ENCODE measurements at regions not wholly inside any gene's neighbourhood (a gene's known extent, or its start where the extent isn't known, plus 50 kb on each side); places are given as distances from the start of the nearest gene placed in this dataset.
"Not testable (repeated sequence)": the region's sequence is repeated elsewhere in the genome, so short reads cannot be mapped to it uniquely, and the experiment has no call there.

DNA sequence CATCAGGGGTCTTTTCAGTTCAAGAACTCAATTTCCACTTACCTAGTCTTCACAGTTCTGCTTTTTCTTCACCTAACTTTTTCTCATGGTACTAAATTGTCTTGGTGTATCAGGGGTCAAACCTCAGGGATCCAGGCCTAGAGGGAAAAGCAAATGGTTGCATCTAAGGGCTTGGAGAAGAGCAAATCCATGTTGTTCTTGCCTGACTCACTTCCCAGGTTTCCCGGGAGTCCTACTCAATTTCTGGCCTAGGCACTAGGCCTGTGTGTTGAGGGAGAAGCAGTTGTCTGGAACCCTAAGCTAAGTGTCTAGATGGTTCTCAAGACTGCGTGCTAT is 191.9 kb upstream of the STK26 start:
- DNase-seq = no peak

DNA sequence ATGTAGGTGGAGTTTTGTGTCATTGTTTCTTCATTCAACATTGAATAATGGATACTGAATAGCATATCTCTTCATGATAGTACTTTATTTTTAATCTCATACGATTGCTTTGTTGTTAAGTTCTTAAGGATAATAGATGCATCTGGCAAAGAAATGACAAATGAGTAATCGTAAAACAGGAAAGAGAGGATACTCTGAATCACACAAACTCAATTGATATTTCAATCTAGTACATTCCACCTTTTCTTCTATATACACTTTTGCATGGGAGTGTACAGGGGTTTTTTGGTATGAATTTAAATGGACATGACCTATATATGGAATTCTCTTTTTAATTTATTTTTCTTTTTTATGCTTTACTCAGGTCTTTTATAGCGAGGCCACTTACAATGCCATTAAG is 186.9 kb upstream of the STK26 start:
- DNase-seq = no peak

DNA sequence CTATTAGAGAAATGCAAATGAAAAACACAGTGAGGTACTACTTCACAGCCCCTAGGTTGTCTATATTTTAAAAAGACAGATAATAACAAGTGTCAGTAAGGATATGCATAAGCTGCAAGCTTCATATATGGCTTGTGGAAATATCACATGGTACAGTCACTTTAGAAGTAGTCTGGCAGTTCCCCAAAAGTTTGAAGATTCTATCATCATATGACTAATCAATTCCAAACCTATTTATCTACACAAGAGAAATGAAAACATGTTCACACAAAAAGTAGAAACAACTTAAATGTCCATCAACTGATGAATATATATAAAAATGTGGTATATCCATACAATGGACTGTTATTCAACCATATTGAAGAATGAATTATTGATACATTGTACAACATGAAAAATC is 185.8 kb upstream of the STK26 start:
- no peak for DNase-seq

DNA sequence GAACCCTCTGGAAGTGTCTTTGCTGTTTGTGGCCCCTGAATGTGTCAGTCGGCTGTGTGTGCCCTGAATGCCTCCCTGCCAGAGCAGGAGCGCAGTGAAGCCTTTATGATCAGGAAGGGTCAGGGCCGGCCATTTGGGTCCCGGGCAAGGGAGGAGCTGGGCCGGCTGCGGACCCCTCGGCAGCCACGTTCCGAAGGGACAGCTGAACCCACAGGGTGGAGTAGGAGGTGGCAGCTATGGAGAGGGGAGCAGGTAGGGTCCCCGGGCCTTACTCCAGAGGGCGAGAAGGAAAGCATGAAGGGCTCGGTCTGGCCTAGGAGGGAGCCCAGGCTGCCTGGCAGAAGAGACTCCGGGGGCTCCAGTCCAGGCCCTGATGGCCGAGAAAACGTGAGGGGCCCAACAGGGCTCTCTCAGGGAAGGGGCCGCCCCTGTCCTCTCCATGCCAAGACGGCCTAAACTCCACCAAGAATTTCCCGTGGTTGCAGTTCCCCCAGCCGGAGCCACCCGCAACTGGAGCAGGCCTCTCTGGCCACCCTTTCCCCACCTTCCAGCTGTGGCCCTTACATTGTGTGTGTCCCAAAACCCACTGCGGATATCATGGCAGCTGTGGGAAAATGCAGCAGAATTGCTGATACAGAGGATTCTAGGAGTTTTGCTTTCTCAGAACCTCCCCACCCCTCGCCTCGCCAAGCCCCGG is 182.2 kb upstream of the STK26 start:
- no peak for DNase-seq

DNA sequence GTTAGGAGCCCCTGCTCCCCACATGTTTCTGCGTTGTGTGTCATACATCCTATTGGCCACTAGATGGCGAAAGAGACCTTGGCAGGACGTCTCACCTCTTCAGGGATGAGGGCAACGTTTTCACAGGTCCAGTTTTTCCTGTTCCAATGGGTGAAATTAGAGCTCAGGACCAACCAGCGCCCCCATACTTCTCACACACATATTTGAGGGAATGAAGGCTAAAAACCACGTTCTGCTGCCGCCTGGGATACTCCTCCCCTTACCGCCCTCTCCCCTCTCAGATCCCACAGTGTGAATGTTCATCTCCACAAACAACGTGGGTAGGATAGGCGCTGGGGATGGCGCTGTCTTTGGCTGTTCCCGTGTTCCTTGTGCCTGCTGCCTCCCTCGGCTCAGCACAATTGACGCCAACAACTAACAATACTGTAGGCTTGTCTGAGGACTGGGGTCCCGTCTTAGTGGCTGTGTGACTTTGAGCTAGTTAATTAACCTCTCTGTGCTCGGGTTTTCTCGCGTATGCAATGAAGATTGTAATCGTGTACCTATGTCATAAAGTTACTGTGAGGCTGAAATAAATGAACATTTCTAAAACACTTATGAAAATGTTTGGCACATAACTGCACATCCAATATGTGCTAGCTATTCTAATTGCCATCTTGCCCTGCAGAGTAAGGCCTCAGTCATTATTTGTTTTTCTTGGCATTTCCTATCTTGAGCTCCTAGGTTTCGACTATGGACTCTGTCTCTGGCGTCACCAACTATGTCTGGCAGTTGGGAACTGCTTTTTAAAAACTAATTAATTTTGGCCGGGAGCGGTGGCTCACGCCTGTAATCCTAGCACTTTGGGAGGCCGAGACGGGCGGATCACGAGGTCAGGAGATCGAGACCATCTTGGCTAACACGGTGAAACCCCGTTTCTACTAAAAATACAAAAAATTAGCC is 181.3 kb upstream of the STK26 start:
- no peak for DNase-seq

DNA sequence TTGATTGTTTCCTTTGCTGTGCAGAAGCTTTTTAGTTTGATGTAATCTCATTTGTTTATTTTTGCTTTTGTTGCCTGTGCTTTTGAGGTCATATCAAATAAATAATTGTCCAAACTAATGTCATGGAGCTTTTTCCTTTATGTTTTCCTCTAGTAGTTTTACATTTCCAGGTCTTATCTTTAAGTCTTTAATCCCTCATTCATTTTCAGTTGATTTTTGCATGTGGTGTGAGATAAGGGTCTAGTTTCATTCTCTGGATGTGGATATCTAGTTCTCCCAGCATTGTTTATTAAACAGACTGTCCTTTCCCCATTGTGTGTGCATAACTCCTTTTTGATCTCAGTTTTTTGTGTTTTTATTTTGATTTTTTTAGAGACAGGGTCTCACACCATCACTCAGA is 179.1 kb upstream of the STK26 start:
- DNase-seq = no peak

DNA sequence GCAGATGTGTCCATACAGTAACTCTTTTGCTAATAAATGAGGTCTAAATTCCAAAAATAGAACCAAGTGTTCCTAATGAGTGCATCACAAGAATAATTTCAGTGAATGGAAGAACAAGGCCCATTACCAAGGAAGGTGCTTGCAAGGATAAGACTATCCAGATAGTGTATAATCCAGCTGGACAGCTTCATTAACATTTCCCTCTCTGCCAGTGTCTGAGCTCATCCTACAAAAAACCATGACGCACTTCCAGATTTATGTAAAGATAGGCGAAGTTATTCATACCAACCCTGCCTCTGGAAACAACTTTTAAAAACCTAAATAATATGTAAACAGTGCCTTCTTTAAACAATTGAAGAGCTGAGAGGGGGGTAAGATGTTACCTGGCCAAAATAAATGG is 177.9 kb upstream of the STK26 start:
- no peak for DNase-seq

DNA sequence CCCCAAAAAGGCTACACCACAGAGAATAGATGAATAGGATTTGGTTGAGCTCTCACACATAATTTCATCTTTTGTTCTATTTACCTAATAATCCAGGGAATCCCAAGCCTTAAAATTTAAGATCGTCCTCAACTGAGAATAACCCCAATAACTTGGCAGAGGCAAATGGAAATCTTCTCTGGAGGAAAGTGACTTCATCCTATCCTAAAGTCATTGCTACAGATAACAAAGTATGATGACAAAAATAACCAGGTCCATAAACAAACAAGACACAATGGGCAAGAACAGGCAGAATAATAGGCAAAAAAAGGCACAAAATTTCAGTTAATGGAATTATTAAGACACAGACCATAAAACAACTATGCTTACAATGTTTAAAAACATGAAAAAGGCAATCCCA is 177.3 kb upstream of the STK26 start:
- no peak for DNase-seq

DNA sequence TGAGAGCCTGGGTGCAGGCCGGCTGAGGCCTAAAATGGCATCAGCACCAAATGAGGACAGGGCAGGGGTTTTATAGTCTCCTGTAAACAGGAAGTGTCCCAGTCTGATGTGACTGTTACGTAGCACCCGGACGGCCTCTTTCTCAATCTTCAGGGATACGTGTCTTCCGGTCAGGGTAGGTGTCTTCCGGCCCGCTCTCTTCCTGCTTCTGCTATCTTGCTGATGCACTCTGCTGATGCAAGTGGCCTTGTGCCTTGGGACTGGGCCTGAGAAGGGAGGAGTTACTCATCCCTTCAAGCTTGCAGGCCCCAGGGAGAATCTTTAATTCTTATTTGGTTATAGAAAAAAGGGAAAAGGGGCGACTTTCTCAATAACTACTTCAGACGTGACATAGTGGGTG is 172.1 kb upstream of the STK26 start:
- DNase-seq = not testable (repeated sequence)

DNA sequence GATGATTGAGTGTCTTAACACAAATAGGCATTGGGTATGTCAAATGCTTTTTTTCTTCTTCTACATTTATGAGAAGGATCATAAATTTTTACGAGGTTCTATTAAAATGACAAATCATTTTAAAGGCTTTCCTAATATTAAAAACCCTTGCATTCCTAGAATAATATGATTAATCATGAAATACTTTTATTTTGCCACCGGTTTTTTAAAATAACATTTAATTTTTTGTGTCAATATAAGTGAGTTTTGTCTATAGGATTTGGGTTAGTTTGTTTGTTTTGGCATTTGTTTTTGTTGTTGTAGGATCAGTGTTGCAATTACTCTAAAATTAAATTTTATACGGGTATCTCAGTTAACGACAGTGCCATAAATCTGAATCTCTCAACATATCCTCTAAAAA is 169.7 kb upstream of the STK26 start:
- DNase-seq = no peak

DNA sequence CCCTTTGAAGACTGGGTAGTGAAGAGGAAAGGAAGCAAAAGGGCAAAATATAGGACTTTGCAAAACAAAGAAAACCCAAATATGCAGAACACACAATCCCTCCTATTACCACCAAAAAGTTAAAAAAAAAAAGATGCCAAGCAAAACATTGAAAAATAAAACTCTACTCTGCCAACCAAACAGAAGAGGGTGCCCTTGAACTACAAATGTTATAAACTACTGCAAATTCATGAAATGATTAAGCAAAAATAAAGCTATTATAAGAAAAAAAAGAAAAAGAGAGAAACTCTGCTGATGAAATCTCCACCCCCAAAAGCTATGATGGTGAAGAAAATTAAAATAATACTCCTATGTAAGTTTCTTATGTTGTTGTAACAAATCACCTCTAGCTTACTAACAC is 168.5 kb upstream of the STK26 start:
- DNase-seq = no peak

DNA sequence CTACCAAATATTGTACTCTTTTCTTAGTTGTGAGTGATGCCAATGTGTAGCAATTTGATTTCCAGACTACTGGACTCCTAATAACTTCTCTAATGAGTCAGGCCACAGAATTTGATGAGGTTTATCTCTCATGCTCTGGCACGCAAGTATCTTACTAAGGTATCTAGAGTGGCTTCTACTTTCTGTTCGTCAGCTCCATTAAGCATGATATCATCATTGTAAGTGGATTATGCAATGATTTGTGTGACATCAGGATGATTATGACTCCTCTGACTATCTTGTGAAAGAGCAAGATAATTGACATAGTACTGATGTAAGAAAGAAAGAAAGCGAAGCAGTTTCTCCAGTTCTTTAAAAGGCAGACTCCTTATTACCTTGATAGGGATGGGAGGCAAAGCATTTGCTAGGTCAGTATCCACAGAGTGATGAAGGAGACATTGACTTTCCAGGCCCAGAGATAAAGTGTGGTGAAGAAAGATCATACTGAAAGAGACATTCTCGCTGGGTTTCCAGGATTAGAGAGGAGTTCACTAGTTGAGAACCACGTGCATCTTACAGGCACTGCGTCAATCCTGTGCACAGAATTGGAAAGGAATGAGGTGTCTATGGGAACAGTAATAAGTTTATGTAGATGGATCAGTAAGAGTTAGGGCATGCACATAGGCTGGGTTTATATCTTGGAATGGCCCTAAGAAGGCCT is 161.9 kb upstream of the STK26 start:
- no peak for DNase-seq

DNA sequence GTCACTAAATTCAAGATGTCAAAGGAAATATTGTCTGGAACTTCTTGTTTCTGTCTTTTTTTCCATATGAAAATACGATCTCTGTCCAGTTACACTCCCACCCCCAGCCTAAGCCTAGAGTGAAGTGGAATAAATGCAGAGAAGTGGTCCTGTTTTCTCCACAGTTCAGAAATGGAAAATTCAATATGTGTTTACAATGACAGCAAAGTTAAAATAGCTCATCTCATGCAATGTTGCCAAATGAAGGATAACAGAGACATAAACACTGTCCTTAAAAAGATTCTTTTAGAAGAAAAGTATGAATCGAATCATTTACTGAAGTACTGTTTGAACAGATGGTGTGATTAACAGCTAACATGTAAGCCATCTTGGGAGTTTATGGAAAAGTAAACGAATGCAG is 160.8 kb upstream of the STK26 start:
- DNase-seq = no peak

DNA sequence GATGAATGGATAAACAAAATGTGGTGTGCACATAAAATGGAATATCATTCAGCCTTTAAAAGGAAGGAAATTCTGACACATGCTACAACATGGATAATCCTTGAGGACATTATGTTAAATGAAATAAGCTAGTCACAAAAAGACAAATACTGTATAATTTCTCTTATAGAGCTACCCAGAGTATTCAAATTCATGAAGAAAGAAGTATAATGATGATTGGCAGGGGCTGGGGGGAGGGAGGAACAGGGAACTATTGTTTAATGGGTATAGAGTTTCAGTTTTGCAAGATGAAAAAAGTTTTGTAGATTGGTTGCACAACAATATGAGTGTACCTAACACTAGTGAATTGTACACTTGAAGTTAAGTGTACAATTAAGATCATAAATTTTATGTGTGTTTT is 153.9 kb upstream of the STK26 start:
- no peak for DNase-seq

DNA sequence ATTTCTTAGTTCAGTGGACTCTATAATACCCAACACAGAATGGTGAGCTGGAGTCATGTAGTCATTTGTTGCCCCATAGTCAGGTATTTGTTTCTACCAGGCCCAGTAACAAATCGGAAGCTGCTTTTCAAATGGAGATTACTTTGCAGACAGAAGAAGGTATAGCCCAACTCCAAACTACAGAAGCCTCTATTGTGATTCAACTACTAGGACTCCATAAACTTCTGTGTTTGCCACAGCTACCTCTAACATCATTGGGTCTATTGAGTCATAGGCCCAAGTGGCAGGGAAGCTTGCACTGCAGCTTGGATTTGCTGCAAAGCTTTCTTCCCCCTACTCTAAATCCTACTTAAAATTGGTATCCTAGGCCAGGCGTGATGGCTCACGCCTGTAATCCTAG is 148.8 kb upstream of the STK26 start:
- DNase-seq = no peak

DNA sequence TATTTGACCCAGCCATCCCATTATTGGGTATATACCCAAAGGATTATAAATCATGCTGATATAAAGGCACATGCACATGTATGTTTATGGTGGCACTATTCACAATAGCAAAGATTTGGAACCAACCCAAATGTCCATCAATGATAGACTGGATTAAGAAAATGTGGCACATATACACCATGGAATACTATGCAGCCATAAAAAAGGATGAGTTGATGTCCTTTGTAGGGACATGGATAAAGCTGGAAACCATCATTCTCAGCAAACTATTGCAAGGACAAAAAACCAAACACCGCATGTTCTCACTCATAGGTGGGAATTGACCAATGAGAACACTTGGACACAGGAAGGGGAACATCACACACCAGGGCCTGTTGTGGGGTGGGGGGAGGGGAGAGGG is 147.3 kb upstream of the STK26 start:
- DNase-seq = not testable (repeated sequence)

DNA sequence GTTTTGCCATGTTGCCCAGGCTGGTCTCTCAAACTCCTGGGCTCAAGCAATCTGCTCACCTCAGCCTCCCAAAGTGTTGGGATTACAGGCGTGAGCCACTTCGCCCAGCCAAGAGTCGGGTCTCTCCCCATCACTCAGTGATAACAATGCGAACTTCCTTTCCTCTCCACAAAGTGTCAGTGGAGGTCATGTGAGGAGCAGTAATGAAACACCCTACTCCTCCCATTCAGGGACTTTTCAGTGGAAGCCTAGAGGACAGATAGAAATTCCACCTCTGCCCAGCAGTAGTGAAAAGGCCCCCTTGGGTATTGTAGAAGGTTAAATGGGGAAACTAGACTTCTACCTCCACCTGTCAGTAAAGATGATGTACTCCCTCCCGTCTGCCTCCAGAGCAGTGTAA is 141.9 kb upstream of the STK26 start:
- DNase-seq = no peak

DNA sequence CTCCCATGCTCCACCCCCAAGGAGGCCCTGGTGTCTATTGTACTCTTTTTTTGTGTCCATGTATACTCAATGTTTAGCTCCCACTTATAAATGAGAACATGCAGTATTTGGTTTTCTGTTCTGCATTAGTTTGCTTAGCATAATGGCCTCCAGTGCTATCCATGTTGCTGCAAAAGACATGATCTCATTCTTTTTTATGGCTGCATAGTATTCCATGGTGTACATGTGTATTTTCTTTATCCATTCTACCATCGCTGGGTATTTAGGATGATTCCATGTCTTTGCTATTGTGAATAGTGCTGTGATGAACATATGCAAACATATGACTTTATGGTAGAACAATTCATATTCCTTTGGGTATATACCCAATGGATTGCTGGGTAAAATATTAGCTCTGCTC is 138.1 kb upstream of the STK26 start:
- not testable (repeated sequence) for DNase-seq

DNA sequence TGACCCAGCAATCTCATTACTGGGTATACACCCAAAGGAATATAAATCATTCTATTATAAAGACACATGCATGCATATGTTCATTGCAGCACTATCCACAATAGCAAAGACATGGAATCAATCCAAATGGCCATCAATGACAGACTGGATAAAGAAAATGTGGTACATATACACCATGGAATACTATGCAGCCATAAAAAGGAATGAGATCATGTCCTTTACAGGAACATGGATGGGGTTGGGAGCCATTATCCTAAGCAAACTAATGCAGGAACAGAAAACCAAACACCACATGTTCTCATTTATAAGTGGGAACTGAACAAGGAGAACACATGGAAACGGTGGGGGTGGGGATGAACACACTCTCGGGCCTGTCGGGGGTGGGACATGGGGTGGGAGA is 129.2 kb upstream of the STK26 start:
- DNase-seq = not testable (repeated sequence)

DNA sequence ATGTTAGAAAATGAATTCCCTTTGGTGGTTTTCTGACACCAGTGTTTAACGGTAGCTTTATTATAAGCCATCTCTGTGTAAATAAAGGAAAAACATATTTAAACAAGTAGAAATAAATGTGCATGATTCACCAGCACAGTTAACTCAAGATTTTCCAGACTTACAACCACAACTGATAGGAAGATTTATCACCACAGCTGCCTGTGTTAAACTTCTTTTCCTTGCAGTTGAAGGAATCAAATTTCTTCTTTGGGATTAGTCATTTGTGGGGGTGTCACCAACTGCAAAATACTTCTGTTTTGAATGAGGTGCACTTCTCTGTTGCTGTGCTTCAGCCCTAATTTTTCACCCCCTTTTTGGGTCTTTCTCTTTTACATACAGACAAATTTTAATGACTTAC is 128.1 kb upstream of the STK26 start:
- no peak for DNase-seq

DNA sequence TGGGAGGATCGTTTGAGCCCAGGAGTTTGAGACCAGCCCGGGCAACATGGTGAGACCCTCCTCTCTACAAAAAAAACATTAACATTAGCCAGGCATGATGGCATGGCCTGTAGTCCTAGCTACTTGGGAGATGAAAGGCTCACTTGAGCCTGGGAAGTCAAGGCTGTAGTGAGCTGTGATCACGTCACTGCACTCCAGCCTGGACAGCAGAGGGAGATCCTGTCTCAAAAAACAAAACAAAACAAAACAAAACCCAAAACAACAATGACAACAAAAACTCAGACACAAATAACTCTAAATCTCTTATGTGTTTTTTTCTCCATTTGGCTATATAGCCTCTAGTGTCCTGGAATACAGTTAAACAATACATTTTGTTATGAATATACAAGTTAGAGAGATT is 127.3 kb upstream of the STK26 start:
- DNase-seq = no peak

DNA sequence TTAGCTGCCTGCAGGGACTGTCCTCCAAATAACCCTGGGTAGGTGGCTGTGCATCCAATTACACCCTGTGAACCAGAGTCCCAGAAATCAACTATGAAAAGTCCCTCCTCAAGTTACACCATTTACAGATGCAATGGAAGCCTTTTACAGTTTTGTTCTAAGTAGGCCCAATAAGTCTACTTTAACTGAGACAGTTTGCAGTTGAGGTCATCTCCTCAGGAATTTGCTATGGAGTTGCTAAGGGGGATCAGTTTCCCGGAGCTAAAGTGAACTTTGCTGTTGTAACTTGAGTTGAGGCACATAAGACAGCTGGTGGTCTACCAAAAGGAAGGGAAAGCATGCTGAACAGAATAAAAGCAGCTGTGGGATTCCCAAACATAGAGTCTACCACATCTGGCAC is 121.6 kb upstream of the STK26 start:
- no peak for DNase-seq

DNA sequence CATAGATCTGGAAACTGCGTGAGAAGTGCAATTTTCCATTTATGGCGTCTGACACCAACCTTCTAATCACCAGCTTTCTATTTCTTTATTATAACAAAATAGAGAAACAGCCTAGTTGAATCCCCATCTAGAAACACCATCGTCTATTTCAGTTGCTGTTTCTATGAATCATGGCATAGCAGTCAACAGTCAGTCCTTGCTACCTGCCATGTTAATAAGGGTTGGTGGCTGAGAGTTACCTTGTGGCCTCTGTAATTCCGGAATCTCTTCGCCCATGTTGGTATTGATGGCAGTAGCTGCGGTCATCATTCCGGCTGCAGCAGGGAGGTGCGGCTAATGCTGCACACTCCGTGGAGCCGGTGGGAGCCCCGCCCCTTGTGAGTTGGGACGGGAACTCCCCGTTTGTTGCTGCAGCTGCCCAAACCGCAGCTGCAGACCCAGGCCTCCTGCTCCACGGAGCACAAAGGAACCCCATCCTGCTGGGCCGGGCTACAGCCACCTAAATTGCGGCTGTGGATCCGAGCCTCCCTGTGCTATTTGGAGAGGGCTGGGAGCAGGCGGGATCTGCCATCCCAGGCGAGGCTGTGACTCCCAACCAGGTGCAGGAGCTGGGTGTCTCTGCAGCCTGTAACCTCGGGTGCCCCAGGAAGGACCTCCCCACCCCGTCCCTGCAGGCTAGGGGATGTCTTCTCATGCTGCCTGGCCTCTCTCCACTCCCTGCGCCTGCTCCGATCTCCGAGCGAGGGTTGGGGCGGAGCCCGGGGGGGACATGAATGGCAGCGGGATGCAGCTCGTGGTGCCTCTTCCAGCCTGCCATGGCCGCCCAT is 115.4 kb upstream of the STK26 start:
- no peak for DNase-seq
